Panc1 (cell line): ENCODE measurements at regions not wholly inside any gene's neighbourhood (a gene's known extent, or its start where the extent isn't known, plus 50 kb on each side); places are given as distances from the start of the nearest gene placed in this dataset.
"Not testable (repeated sequence)": the region's sequence is repeated elsewhere in the genome, so short reads cannot be mapped to it uniquely, and the experiment has no call there.

Experiments used
- ATAC-seq: fragments of 200-7000 bp; cut with Tn5 transposase; 2 replicates; pipeline ENCODE4 v1.9.1; 2020; ENCODE audit warnings: mild to moderate bottlenecking, moderate library complexity
- BruUV-seq: library from RNA; stranded (reverse); fragments of 400-500 nt; replicated peaks from 2 replicates; lab custom pipeline; 2021; lab: Mats Ljungman, UMichigan
- CTCF ChIA-PET: fragments of 300-600 bp; sonication (Branson Sonifier 250); formaldehyde crosslinking; loops from one replicate; lab custom pipeline; 2022; ENCODE audit warnings: antibody characterized with exemption; lab: Charles Lee
- POLR2A ChIA-PET: fragments of 300-600 bp; sonication (Branson Sonifier 250); formaldehyde crosslinking; loops from one replicate; lab custom pipeline; 2022; ENCODE audit warnings: antibody characterized with exemption; lab: Charles Lee
- DNase-seq: peaks from one replicate; pipeline ENCODE4 v3.0.0-alpha.2; 2010; ENCODE audit warnings: low read depth, low spot score
- H3K27ac ChIP-seq: 2 replicates; pipeline ENCODE4 v1.5.1; 2011; ENCODE audit warnings: mild to moderate bottlenecking, low read length, inconsistent platforms
- H3K27me3 ChIP-seq: fragments of 200-500 bp; sonication (Bioruptor generic); 2 replicates; pipeline ENCODE4 v1.6.0; 2014; ENCODE audit warnings: low read length, inconsistent platforms; ENCODE audit not compliant: control insufficient read depth, insufficient read depth
- H3K36me3 ChIP-seq: fragments of 200-500 bp; sonication (Bioruptor generic); 2 replicates; pipeline ENCODE4 v1.5.1; 2014; ENCODE audit warnings: inconsistent platforms, mild to moderate bottlenecking, low read length, moderate library complexity; ENCODE audit not compliant: control insufficient read depth, insufficient read depth
- H3K4me1 ChIP-seq: 2 replicates; pipeline ENCODE4 v1.5.1; 2011; ENCODE audit warnings: inconsistent platforms, mild to moderate bottlenecking, low read length, moderate library complexity; ENCODE audit not compliant: control insufficient read depth, insufficient read depth
- H3K4me3 ChIP-seq, 2 experiments: 2 replicates each; pipeline ENCODE4 v1.5.1; 2011 to 2012; ENCODE audit warnings: low read depth in 2 of 2, low read length in 2 of 2, mild to moderate bottlenecking in 2 of 2, inconsistent platforms in 1 of 2, moderate library complexity in 1 of 2
- H3K9me3 ChIP-seq: fragments of 200-500 bp; sonication (Bioruptor generic); 2 replicates; pipeline ENCODE4 v1.5.1; 2014; ENCODE audit warnings: low read depth, mild to moderate bottlenecking, inconsistent platforms, low read length, moderate library complexity; ENCODE audit not compliant: control insufficient read depth, insufficient read depth
- CTCF ChIP-seq: fragments of 450-650 bp; IDR thresholded peaks from 2 replicates; pipeline ENCODE4 v1.5.1; 2017; ENCODE audit warnings: mild to moderate bottlenecking
- POLR2AphosphoS5 ChIP-seq: IDR thresholded peaks from 2 replicates; pipeline ENCODE4 v1.6.1; 2012; ENCODE audit warnings: mild to moderate bottlenecking, low read depth, low read length, moderate library complexity
- REST ChIP-seq, 2 experiments: IDR thresholded peaks; 2 replicates each; pipeline ENCODE4 v1.6.1; 2011 to 2012; ENCODE audit warnings: low read depth in 2 of 2, control low read depth in 1 of 2, low read length in 1 of 2, mild to moderate bottlenecking in 1 of 2, moderate library complexity in 1 of 2; ENCODE audit not compliant: insufficient read depth in 1 of 2
- SIN3A ChIP-seq: IDR thresholded peaks from 2 replicates; pipeline ENCODE4 v1.6.1; 2012; ENCODE audit warnings: low read depth, mild to moderate bottlenecking, low read length, moderate library complexity, borderline replicate concordance; ENCODE audit not compliant: insufficient read depth
- TCF7L2 ChIP-seq: IDR thresholded peaks from 2 replicates; pipeline ENCODE4 v1.6.1; 2011; ENCODE audit warnings: mild to moderate bottlenecking, low read depth, low read length, inconsistent platforms
- in situ Hi-C: cut with HindIII; loops from 2 replicates; pipeline ENCODE4 v1.10.0; 2016; ENCODE audit warnings: low sequenced_read_pairs, low pct_unique_long_range_greater_than_20kb
- intact Hi-C: fragments of 100-400 bp; cut with micrococcal nuclease; formaldehyde crosslinking; loops from one replicate; pipeline ENCODE4 v1.10.0; 2022; ENCODE audit not compliant: unreplicated experiment

GRCh38 chr1:83118472-83118871, 880.5 kb downstream of the TTLL7 start:
- DNase-seq, result no peak
- Histone ChIP-seq H3K4me1 (no peaks in the 10 kb centered on the region), H3K9me3 (no peaks in the 10 kb centered on the region), H3K4me3 (no peak overlapping the region), H3K27ac (no peak overlapping the region), H3K36me3 (no peaks in the 10 kb centered on the region), H3K27me3 (no peaks in the 10 kb centered on the region)
- in situ Hi-C loops, result no loop called here
- ATAC-seq, result no peak
- TF ChIP-seq POLR2AphosphoS5 (no peak), TCF7L2 (no peak), CTCF (no peak), SIN3A (no peak), REST (IDR thresholded peaks at IDR 0.05; ENCODE audit: insufficient read depth in 1 of 2, low read depth in 2 of 2, low read length in 1 of 2) (no peak)
- intact Hi-C loops, result no loop called here
- no TSS peak for BruUV-seq
- POLR2A ChIA-PET, result no interaction called here
- CTCF ChIA-PET, result no interaction called here

- DNase-seq, BruUV-seq, in situ Hi-C loops, H3K27ac ChIP-seq, H3K4me3 ChIP-seq, H3K27me3 ChIP-seq, H3K9me3 ChIP-seq, H3K36me3 ChIP-seq, POLR2A ChIA-PET, CTCF ChIA-PET, H3K4me1 ChIP-seq, intact Hi-C loops, ATAC-seq: not testable (repeated sequence)
Observed at GRCh38 chr1:83117030-83117429, 881.9 kb downstream of the TTLL7 start.

GRCh38 chr1:83115785-83116184, 883.1 kb downstream of the TTLL7 start:
- no peaks in the 10 kb centered on the region for H3K4me1 ChIP-seq
- DNase-seq, result no peak
- H3K27me3 ChIP-seq, result no peaks in the 10 kb centered on the region
- in situ Hi-C loops (no loop called here), intact Hi-C loops (no loop called here)
- H3K27ac ChIP-seq, result no peak overlapping the region
- no peak for ATAC-seq
- no TSS peak for BruUV-seq
- H3K4me3 ChIP-seq, result no peak overlapping the region
- H3K9me3 ChIP-seq, result no peaks in the 10 kb centered on the region
- CTCF ChIA-PET, result no interaction called here
- TF ChIP-seq POLR2AphosphoS5, result no peak
- no peak for TF ChIP-seq SIN3A
- TF ChIP-seq CTCF, result no peak
- no peak for TF ChIP-seq TCF7L2
- TF ChIP-seq REST (IDR thresholded peaks at IDR 0.05; ENCODE audit: insufficient read depth in 1 of 2, low read depth in 2 of 2, low read length in 1 of 2), result no peak
- no peaks in the 10 kb centered on the region for H3K36me3 ChIP-seq
- POLR2A ChIA-PET, result no interaction called here
